ENCODE measurements at regions not wholly inside any gene's neighbourhood (a gene's known extent, or its start where the extent isn't known, plus 50 kb on each side); places are given as distances from the start of the nearest gene placed in this dataset.

GRCh38 chr2:228840113-228840742, 430.9 kb downstream of the PID1 start:
- no peaks in the 10 kb centered on the region for H3K36me3 ChIP-seq (ENCODE audit: control insufficient read depth, insufficient read depth, low read length)
- no peaks in the 10 kb centered on the region for H3K9me3 ChIP-seq
- TF ChIP-seq, protein P1, sequence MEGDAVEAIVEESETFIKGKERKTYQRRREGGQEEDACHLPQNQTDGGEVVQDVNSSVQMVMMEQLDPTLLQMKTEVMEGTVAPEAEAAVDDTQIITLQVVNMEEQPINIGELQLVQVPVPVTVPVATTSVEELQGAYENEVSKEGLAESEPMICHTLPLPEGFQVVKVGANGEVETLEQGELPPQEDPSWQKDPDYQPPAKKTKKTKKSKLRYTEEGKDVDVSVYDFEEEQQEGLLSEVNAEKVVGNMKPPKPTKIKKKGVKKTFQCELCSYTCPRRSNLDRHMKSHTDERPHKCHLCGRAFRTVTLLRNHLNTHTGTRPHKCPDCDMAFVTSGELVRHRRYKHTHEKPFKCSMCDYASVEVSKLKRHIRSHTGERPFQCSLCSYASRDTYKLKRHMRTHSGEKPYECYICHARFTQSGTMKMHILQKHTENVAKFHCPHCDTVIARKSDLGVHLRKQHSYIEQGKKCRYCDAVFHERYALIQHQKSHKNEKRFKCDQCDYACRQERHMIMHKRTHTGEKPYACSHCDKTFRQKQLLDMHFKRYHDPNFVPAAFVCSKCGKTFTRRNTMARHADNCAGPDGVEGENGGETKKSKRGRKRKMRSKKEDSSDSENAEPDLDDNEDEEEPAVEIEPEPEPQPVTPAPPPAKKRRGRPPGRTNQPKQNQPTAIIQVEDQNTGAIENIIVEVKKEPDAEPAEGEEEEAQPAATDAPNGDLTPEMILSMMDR (IDR thresholded peaks at IDR 0.05; ENCODE audit: insufficient read depth in 1 of 2, low read depth in 1 of 2, low read length in 1 of 2, severe bottlenecking in 1 of 2, unreplicated experiment in 1 of 2), result no peak
- no TSS peak for BruUV-seq (replicated peaks)
- no peak overlapping the region for H3K4me3 ChIP-seq (ENCODE audit: low read depth, low read length)
- H3K4me1 ChIP-seq, result no peaks in the 10 kb centered on the region
- POLR2A ChIA-PET, result no interaction called here
- CTCF ChIA-PET, result no interaction called here
- no peak for DNase-seq
- Mint-ChIP-seq H3K36me3 (ENCODE audit: insufficient read depth, unreplicated experiment) (no peaks in the 10 kb centered on the region), H3K9me3 (ENCODE audit: unreplicated experiment) (no peaks in the 10 kb centered on the region), H3K4me1 (ENCODE audit: low read depth, unreplicated experiment) (no peaks in the 10 kb centered on the region), H3K4me3 (ENCODE audit: unreplicated experiment) (no peak overlapping the region), H3K27me3 (ENCODE audit: insufficient read depth, unreplicated experiment) (no peaks in the 10 kb centered on the region), H3K27ac (ENCODE audit: unreplicated experiment) (no peak overlapping the region)
- no peaks in the 10 kb centered on the region for H3K27me3 ChIP-seq (replicated peaks; ENCODE audit: control insufficient read depth, insufficient read depth, low read length)
- intact Hi-C loops (cut with micrococcal nuclease; ENCODE audit: unreplicated experiment), result no loop called here

GRCh38 chr2:228839421-228839876, 431.6 kb downstream of the PID1 start:
- Histone ChIP-seq H3K4me3 (ENCODE audit: low read depth, low read length) (no peak overlapping the region), H3K36me3 (ENCODE audit: control insufficient read depth, insufficient read depth, low read length) (no peaks in the 10 kb centered on the region), H3K27me3 (replicated peaks; ENCODE audit: control insufficient read depth, insufficient read depth, low read length) (no peaks in the 10 kb centered on the region), H3K4me1 (no peaks in the 10 kb centered on the region), H3K9me3 (no peaks in the 10 kb centered on the region)
- BruUV-seq (replicated peaks), result no TSS peak
- TF ChIP-seq, protein P1 (IDR thresholded peaks at IDR 0.05; ENCODE audit: insufficient read depth in 1 of 2, low read depth in 1 of 2, low read length in 1 of 2, severe bottlenecking in 1 of 2, unreplicated experiment in 1 of 2), result no peak
- DNase-seq, result no peak
- Mint-ChIP-seq H3K36me3 (ENCODE audit: insufficient read depth, unreplicated experiment) (no peaks in the 10 kb centered on the region), H3K27ac (ENCODE audit: unreplicated experiment) (no peak overlapping the region), H3K27me3 (ENCODE audit: insufficient read depth, unreplicated experiment) (peaks cover 3% of the 10 kb centered on the region), H3K4me3 (ENCODE audit: unreplicated experiment) (no peak overlapping the region), H3K4me1 (ENCODE audit: low read depth, unreplicated experiment) (no peaks in the 10 kb centered on the region), H3K9me3 (ENCODE audit: unreplicated experiment) (no peaks in the 10 kb centered on the region)
- intact Hi-C loops (cut with micrococcal nuclease; ENCODE audit: unreplicated experiment), result no loop called here
- ChIA-PET CTCF (no interaction called here), POLR2A (no interaction called here)

GRCh38 chr2:228838819-228839218, 432.3 kb downstream of the PID1 start:
- no peaks in the 10 kb centered on the region for H3K4me1 Mint-ChIP-seq (ENCODE audit: low read depth, unreplicated experiment)
- BruUV-seq (replicated peaks), result no TSS peak
- TF ChIP-seq, protein P1 (IDR thresholded peaks at IDR 0.05; ENCODE audit: insufficient read depth in 1 of 2, low read depth in 1 of 2, low read length in 1 of 2, severe bottlenecking in 1 of 2, unreplicated experiment in 1 of 2), result no peak
- CTCF ChIA-PET, result no interaction called here
- no peak overlapping the region for H3K27ac Mint-ChIP-seq (ENCODE audit: unreplicated experiment)
- H3K4me3 ChIP-seq (ENCODE audit: low read depth, low read length), result no peak overlapping the region
- no peaks in the 10 kb centered on the region for H3K9me3 Mint-ChIP-seq (ENCODE audit: unreplicated experiment)
- no peaks in the 10 kb centered on the region for H3K4me1 ChIP-seq
- peaks cover 3% of the 10 kb centered on the region for H3K27me3 Mint-ChIP-seq (ENCODE audit: insufficient read depth, unreplicated experiment)
- no peaks in the 10 kb centered on the region for H3K9me3 ChIP-seq
- H3K36me3 Mint-ChIP-seq (ENCODE audit: insufficient read depth, unreplicated experiment), result no peaks in the 10 kb centered on the region
- H3K4me3 Mint-ChIP-seq (ENCODE audit: unreplicated experiment), result no peak overlapping the region
- DNase-seq, result no peak
- intact Hi-C loops (cut with micrococcal nuclease; ENCODE audit: unreplicated experiment), result no loop called here
- POLR2A ChIA-PET, result no interaction called here
- no peaks in the 10 kb centered on the region for H3K27me3 ChIP-seq (replicated peaks; ENCODE audit: control insufficient read depth, insufficient read depth, low read length)
- no peaks in the 10 kb centered on the region for H3K36me3 ChIP-seq (ENCODE audit: control insufficient read depth, insufficient read depth, low read length)

Measured in Caco-2 (cell line).